HEK293T (cell line): ENCODE measurements at regions not wholly inside any gene's neighbourhood (a gene's known extent, or its start where the extent isn't known, plus 50 kb on each side); places are given as distances from the start of the nearest gene placed in this dataset.
A peak's percentile ranks its signal among the peaks of the same experiment; 100 is the strongest.

Experiments
- CTCF ChIA-PET: fragments of 350-600 bp; formaldehyde crosslinking; extraction: SDS; loops from one replicate; lab custom pipeline; 2021; ENCODE audit warnings: antibody characterized with exemption, inconsistent platforms; lab: Yijun Ruan, JAX
- POLR2A ChIA-PET: fragments of 350-600 bp; formaldehyde crosslinking; extraction: SDS; loops from one replicate; lab custom pipeline; 2020; ENCODE audit warnings: antibody characterized with exemption, inconsistent platforms; lab: Yijun Ruan, JAX
- DNase-seq: peaks from one replicate; pipeline ENCODE4 v3.0.0; 2012; ENCODE audit warnings: mixed read lengths; ENCODE audit errors: extremely low spot score
- ARNT ChIP-seq: fragments of 450-650 bp; IDR thresholded peaks from 2 replicates; pipeline ENCODE4 v1.6.1; 2017; ENCODE audit warnings: mild to moderate bottlenecking
- BHLHE40 ChIP-seq: fragments of 450-650 bp; IDR thresholded peaks from 2 replicates; pipeline ENCODE4 v1.6.1; 2016; ENCODE audit warnings: mild to moderate bottlenecking, moderate library complexity, borderline replicate concordance
- CTBP1 ChIP-seq: fragments of 450-650 bp; IDR thresholded peaks from 2 replicates; pipeline ENCODE4 v1.6.1; 2016; ENCODE audit warnings: borderline replicate concordance
- ELF4 ChIP-seq: fragments of 450-650 bp; IDR thresholded peaks from 2 replicates; pipeline ENCODE4 v1.6.1; 2017; ENCODE audit warnings: antibody characterized with exemption
- FOXA1 ChIP-seq: fragments of 450-650 bp; IDR thresholded peaks from 2 replicates; pipeline ENCODE4 v1.6.1; 2016; ENCODE audit warnings: mild to moderate bottlenecking
- FOXK2 ChIP-seq: fragments of 450-650 bp; IDR thresholded peaks from 2 replicates; pipeline ENCODE4 v1.6.1; 2016; ENCODE audit warnings: mild to moderate bottlenecking
- FOXM1 ChIP-seq: fragments of 450-650 bp; IDR thresholded peaks from 2 replicates; pipeline ENCODE4 v1.6.1; 2017; ENCODE audit warnings: mild to moderate bottlenecking, borderline replicate concordance
- HDGF ChIP-seq: fragments of 450-650 bp; IDR thresholded peaks from 2 replicates; pipeline ENCODE4 v1.6.1; 2017; ENCODE audit warnings: antibody characterized with exemption, borderline replicate concordance
- L3MBTL2 ChIP-seq: fragments of 450-650 bp; conservative IDR thresholded peaks from 2 replicates; pipeline ENCODE4 v1.6.1; 2016; ENCODE audit warnings: mild to moderate bottlenecking
- LEF1 ChIP-seq: fragments of 450-650 bp; IDR thresholded peaks from 2 replicates; pipeline ENCODE4 v1.6.1; 2017; ENCODE audit warnings: mild to moderate bottlenecking, borderline replicate concordance
- NFRKB ChIP-seq: fragments of 450-650 bp; IDR thresholded peaks from 2 replicates; pipeline ENCODE4 v1.6.1; 2016; ENCODE audit warnings: mild to moderate bottlenecking, moderate library complexity
- PKNOX1 ChIP-seq: fragments of 450-650 bp; IDR thresholded peaks from 2 replicates; pipeline ENCODE4 v1.6.1; 2016
- SP1 ChIP-seq: fragments of 450-650 bp; IDR thresholded peaks from 2 replicates; pipeline ENCODE4 v1.6.1; 2017
- SUZ12 ChIP-seq: fragments of 450-650 bp; IDR thresholded peaks from 2 replicates; pipeline ENCODE4 v1.6.1; 2016; ENCODE audit warnings: mild to moderate bottlenecking
- TARDBP ChIP-seq: fragments of 450-650 bp; IDR thresholded peaks from 2 replicates; pipeline ENCODE4 v1.6.1; 2016
- ZNF384 ChIP-seq: fragments of 450-650 bp; IDR thresholded peaks from 2 replicates; pipeline ENCODE4 v1.6.1; 2016

GRCh38 chr2:185360776-185361175 is 377.8 kb upstream of the FSIP2 start:
- DNase-seq: no peak
- TF ChIP-seq L3MBTL2 (no peak), FOXK2 (no peak), BHLHE40 (no peak), FOXA1 (no peak), ZNF384 (no peak), ELF4 (no peak), NFRKB (no peak)
- CTCF ChIA-PET: no interaction called here
- POLR2A ChIA-PET: no interaction called here

GRCh38 chr2:185372188-185372587 is 366.4 kb upstream of the FSIP2 start:
- CTCF ChIA-PET: no interaction called here
- TF ChIP-seq CTBP1 (no peak), L3MBTL2 (no peak), ARNT (no peak), SUZ12 (no peak), PKNOX1 (no peak), FOXK2 (no peak), ZNF384 (no peak), BHLHE40 (no peak), FOXA1 (no peak), TARDBP (no peak)
- POLR2A ChIA-PET: no interaction called here
- no peak for DNase-seq

GRCh38 chr2:185373229-185373628 is 365.4 kb upstream of the FSIP2 start:
- no peak for TF ChIP-seq FOXM1
- TF ChIP-seq SUZ12: no peak
- no peak for TF ChIP-seq CTBP1
- no peak for TF ChIP-seq ARNT
- TF ChIP-seq FOXK2: no peak
- no peak for TF ChIP-seq SP1
- no peak for TF ChIP-seq LEF1
- no peak for TF ChIP-seq NFRKB
- no peak for TF ChIP-seq FOXA1
- no peak for TF ChIP-seq ZNF384
- TF ChIP-seq TARDBP: no peak
- TF ChIP-seq L3MBTL2: no peak
- no peak for TF ChIP-seq BHLHE40
- TF ChIP-seq HDGF: no peak
- no peak for TF ChIP-seq ELF4
- no peak for TF ChIP-seq PKNOX1
- ChIA-PET CTCF (no interaction called here), POLR2A (no interaction called here)
- DNase-seq: no peak

- DNase-seq: no peak
- POLR2A ChIA-PET: no interaction called here
- no peak for TF ChIP-seq ARNT
- CTCF ChIA-PET: no interaction called here
Measured at GRCh38 chr2:185374878-185375277, 363.7 kb upstream of the FSIP2 start.

- TF ChIP-seq ZNF384 (no peak), FOXM1 (no peak), ARNT (no peak), SUZ12 (no peak), TARDBP (no peak), FOXA1 (no peak), ELF4 (no peak), LEF1 (no peak), FOXK2 (no peak), CTBP1 (no peak), L3MBTL2 (no peak), HDGF (no peak), NFRKB (no peak)
- DNase-seq: no peak
- CTCF ChIA-PET: no interaction called here
- POLR2A ChIA-PET: no interaction called here
Measured at GRCh38 chr2:185375731-185376130, 362.9 kb upstream of the FSIP2 start.

GRCh38 chr2:185381631-185382030 is 357.0 kb upstream of the FSIP2 start:
- POLR2A ChIA-PET: no interaction called here
- CTCF ChIA-PET: interaction anchor here (0.7 kb wide), 1 partner anchor 31 kb away, joined by 3 read pairs; no protein-coding TSS in a partner anchor
- no peak for DNase-seq
- peak; percentile 36; the same call in 1 of the 2 replicates for TF ChIP-seq PKNOX1
- TF ChIP-seq LEF1: no peak
- no peak for TF ChIP-seq L3MBTL2
- TF ChIP-seq ZNF384: no peak
- TF ChIP-seq TARDBP: no peak

GRCh38 chr2:185384822-185385560 is 353.6 kb upstream of the FSIP2 start:
- TF ChIP-seq SUZ12 (no peak), NFRKB (no peak), FOXM1 (no peak), PKNOX1 (peak; percentile 76), CTBP1 (no peak), FOXA1 (no peak), BHLHE40 (no peak), TARDBP (no peak), L3MBTL2 (peak; percentile 50; the same call in 1 of the 2 replicates), ARNT (no peak), LEF1 (no peak), HDGF (no peak), SP1 (no peak), ELF4 (no peak)
- POLR2A ChIA-PET: no interaction called here
- CTCF ChIA-PET: no interaction called here
- DNase-seq: no peak
